NT2/D1 (cell line): ENCODE measurements at regions not wholly inside any gene's neighbourhood (a gene's known extent, or its start where the extent isn't known, plus 50 kb on each side); places are given as distances from the start of the nearest gene placed in this dataset.

Experiments used
- DNase-seq: peaks from one replicate; pipeline ENCODE4 v3.0.0-alpha.2; 2011; ENCODE audit warnings: low read depth, low spot score
- H3K27me3 ChIP-seq: 2 replicates; pipeline ENCODE4 v1.6.0; 2011; ENCODE audit warnings: mild to moderate bottlenecking; ENCODE audit not compliant: insufficient read length, insufficient read depth
- H3K36me3 ChIP-seq: 2 replicates; pipeline ENCODE4 v1.6.1; 2011; ENCODE audit warnings: mild to moderate bottlenecking, low read length, mixed read lengths; ENCODE audit not compliant: insufficient read depth, insufficient read length
- H3K4me1 ChIP-seq: 2 replicates; pipeline ENCODE4 v1.5.1; 2011; ENCODE audit not compliant: insufficient read depth, insufficient read length
- H3K4me3 ChIP-seq: 2 replicates; pipeline ENCODE4 v1.5.1; 2011; ENCODE audit warnings: low read depth; ENCODE audit not compliant: insufficient read length
- H3K9ac ChIP-seq: 2 replicates; pipeline ENCODE4 v1.6.0; 2011; ENCODE audit warnings: low read depth; ENCODE audit not compliant: insufficient read length
- H3K9me3 ChIP-seq: 2 replicates; pipeline ENCODE4 v1.5.1; 2011; ENCODE audit warnings: mild to moderate bottlenecking, low read length; ENCODE audit not compliant: insufficient read depth
- SUZ12 ChIP-seq: IDR thresholded peaks from 2 replicates; pipeline ENCODE4 v1.6.1; 2011; ENCODE audit not compliant: insufficient read length, insufficient read depth; ENCODE audit errors: extremely low read depth
- YY1 ChIP-seq: IDR thresholded peaks from 2 replicates; pipeline ENCODE4 v1.6.1; 2011; ENCODE audit not compliant: insufficient read length, insufficient read depth
- ZNF274 ChIP-seq: IDR thresholded peaks from 2 replicates; pipeline ENCODE4 v1.6.1; 2011; ENCODE audit warnings: mild to moderate bottlenecking, low read depth, low read length

DNA sequence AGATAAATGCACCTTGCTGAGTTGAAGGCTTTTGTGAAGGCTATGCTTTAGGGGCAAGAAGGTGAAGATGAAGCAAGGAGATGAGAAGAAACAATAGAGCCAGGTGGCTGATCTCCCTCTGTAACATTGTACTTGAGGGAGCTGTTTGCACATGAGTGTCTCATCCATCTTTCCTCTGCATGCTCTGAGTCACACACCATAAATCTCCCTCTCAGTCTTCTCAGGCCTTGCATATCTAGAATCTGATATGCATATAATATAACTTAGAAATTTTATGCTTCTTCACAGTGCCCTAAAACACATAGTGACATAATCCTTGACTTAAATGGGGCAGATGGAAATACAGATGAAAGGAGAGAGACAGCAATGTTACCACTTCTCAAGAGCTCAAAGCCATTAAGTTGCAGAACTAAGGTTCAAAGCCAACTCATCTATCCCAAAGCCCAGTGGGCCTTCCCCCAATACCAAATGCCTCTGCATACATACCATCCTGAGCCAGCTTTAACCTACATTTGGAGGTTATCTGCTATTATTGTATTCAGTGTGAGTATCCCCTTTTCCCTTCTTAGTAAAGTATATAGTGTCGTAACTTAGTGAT, 62.4 kb upstream of the STXBP5 start:
- Histone ChIP-seq H3K27me3 (no peaks in the 10 kb centered on the region), H3K4me1 (no peaks in the 10 kb centered on the region), H3K4me3 (no peak overlapping the region), H3K9ac (no peak overlapping the region), H3K36me3 (no peaks in the 10 kb centered on the region), H3K9me3 (no peaks in the 10 kb centered on the region)
- TF ChIP-seq ZNF274 (no peak), YY1 (no peak), SUZ12 (no peak)
- DNase-seq = no peak

GRCh38 chr6:147142684-147143245, 61.5 kb upstream of the STXBP5 start:
- Histone ChIP-seq H3K36me3 (no peaks in the 10 kb centered on the region), H3K4me1 (no peaks in the 10 kb centered on the region), H3K9ac (no peak overlapping the region), H3K9me3 (no peaks in the 10 kb centered on the region), H3K27me3 (no peaks in the 10 kb centered on the region), H3K4me3 (no peak overlapping the region)
- no peak for DNase-seq
- TF ChIP-seq YY1 (no peak), ZNF274 (no peak), SUZ12 (no peak)

GRCh38 chr6:147149092-147149491, 55.1 kb upstream of the STXBP5 start:
- no peak overlapping the region for H3K9ac ChIP-seq
- H3K36me3 ChIP-seq = no peaks in the 10 kb centered on the region
- no peaks in the 10 kb centered on the region for H3K27me3 ChIP-seq
- no peak for TF ChIP-seq YY1
- TF ChIP-seq SUZ12 = no peak
- no peak for TF ChIP-seq ZNF274
- H3K9me3 ChIP-seq = no peaks in the 10 kb centered on the region
- DNase-seq = no peak
- H3K4me3 ChIP-seq = no peak overlapping the region
- H3K4me1 ChIP-seq = no peaks in the 10 kb centered on the region

DNA sequence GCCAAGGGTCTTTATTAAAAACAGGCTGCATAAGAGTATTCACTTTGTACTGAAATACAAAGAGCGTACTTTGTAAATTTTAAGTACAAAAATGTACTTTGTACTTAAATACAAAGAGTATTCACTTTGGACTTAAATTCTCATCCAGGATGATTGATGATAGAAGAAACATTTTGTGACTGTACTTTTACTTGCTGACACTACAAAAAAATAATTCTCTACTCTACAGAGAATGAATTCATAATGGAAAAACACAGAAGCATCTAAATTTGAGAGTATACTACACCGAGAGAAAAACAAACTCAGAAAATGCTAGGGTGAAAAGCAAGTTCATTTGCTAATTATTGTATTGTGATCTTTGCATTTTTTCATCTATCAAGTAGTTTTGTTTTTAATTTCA, 54.4 kb upstream of the STXBP5 start:
- Histone ChIP-seq H3K36me3 (no peaks in the 10 kb centered on the region), H3K4me3 (no peak overlapping the region), H3K9me3 (no peaks in the 10 kb centered on the region), H3K9ac (no peak overlapping the region), H3K27me3 (no peaks in the 10 kb centered on the region), H3K4me1 (no peaks in the 10 kb centered on the region)
- DNase-seq = no peak
- TF ChIP-seq ZNF274 (no peak), SUZ12 (no peak), YY1 (no peak)

GRCh38 chr6:147150293-147150692, 53.9 kb upstream of the STXBP5 start:
- no peak for TF ChIP-seq ZNF274
- TF ChIP-seq SUZ12 = no peak
- TF ChIP-seq YY1 = no peak
- Histone ChIP-seq H3K9ac (no peak overlapping the region), H3K36me3 (no peaks in the 10 kb centered on the region), H3K27me3 (no peaks in the 10 kb centered on the region), H3K9me3 (no peaks in the 10 kb centered on the region), H3K4me1 (no peaks in the 10 kb centered on the region), H3K4me3 (no peak overlapping the region)
- no peak for DNase-seq
